HepG2 (cell line): ENCODE measurements at regions not wholly inside any gene's neighbourhood (a gene's known extent, or its start where the extent isn't known, plus 50 kb on each side); places are given as distances from the start of the nearest gene placed in this dataset.

Experiments
- ATAC-seq: fragments of 200-7000 bp; cut with Tn5 transposase; 3 replicates; pipeline ENCODE4 v1.9.1; 2020; ENCODE audit warnings: mild to moderate bottlenecking, moderate library complexity
- BruUV-seq: library from RNA; stranded (reverse); fragments of 400-500 nt; replicated peaks from 2 replicates; lab custom pipeline; 2021; lab: Mats Ljungman, UMichigan
- CTCF ChIA-PET: fragments of 300-600 bp; formaldehyde crosslinking; extraction: SDS; loops from one replicate; lab custom pipeline; 2021; ENCODE audit warnings: low total read pairs, inconsistent platforms, low intra/inter-chr PET ratio; lab: Yijun Ruan, JAX
- POLR2A ChIA-PET: fragments of 350-600 bp; sonication (Branson Sonifier 250); formaldehyde crosslinking; loops from one replicate; lab custom pipeline; 2020; ENCODE audit warnings: antibody characterized with exemption, inconsistent platforms; lab: Yijun Ruan, JAX
- DNase-seq: peaks from one replicate; pipeline ENCODE4 v3.0.0-alpha.2; 2015; ENCODE audit warnings: low spot score
- FAIRE-seq: peaks from 3 replicates; lab custom pipeline; 2011; peaks lifted over from hg19 to GRCh38; lab: Jason Lieb, UNC
- H2AFZ ChIP-seq: one replicate; pipeline ENCODE4 v1.6.1; 2011; ENCODE audit warnings: low read length, inconsistent platforms
- H3K27ac ChIP-seq: fragments of 300-600 bp; 3 replicates; pipeline ENCODE4 v1.8.0; 2011; ENCODE audit warnings: mixed run types, mild to moderate bottlenecking, mixed read lengths, low read length, inconsistent platforms; ENCODE audit not compliant: insufficient read depth; ENCODE audit errors: extremely low read length
- H3K27me3 ChIP-seq, 2 experiments: fragments of 200-600 bp in 1 of 2; 2 replicates in 1 of 2; 3 replicates in 1 of 2; pipeline versions ENCODE4 v1.6.0 to v1.8.0; 2011; ENCODE audit warnings: low read length in 2 of 2, mild to moderate bottlenecking in 2 of 2, moderate library complexity in 2 of 2, inconsistent platforms in 1 of 2; ENCODE audit not compliant: insufficient read depth in 2 of 2, control insufficient read depth in 1 of 2
- H3K36me3 ChIP-seq, 2 experiments: fragments of 200-600 bp in 1 of 2; replicated peaks in 1 of 2; 2 replicates in 1 of 2; 3 replicates in 1 of 2; pipeline versions ENCODE4 v1.5.1 to v1.8.0; 2011; ENCODE audit warnings: low read length in 2 of 2, inconsistent platforms in 1 of 2; ENCODE audit not compliant: insufficient read depth in 2 of 2, control insufficient read depth in 1 of 2
- H3K4me1 ChIP-seq: 2 replicates; pipeline ENCODE4 v1.5.1; 2012; ENCODE audit warnings: low read length, inconsistent platforms; ENCODE audit not compliant: insufficient read depth
- H3K4me2 ChIP-seq: 2 replicates; pipeline ENCODE4 v1.6.0; 2011; ENCODE audit warnings: low read depth, low read length, inconsistent platforms
- H3K4me3 ChIP-seq, 3 experiments: fragments of 200-600 bp in 1 of 3; sonication (generic), shearing (Covaris generic) in 1 of 3; replicated peaks in 1 of 3; 2 replicates each; pipeline ENCODE4 v1.5.1; 2011 to 2016; ENCODE audit warnings: low read length in 3 of 3, inconsistent platforms in 2 of 3, low read depth in 2 of 3, mild to moderate bottlenecking in 2 of 3, control low read depth in 1 of 3, mixed read lengths in 1 of 3; ENCODE audit not compliant: insufficient read depth in 1 of 3
- H3K79me2 ChIP-seq: one replicate; pipeline ENCODE4 v1.6.1; 2011; ENCODE audit warnings: low read length, inconsistent platforms; ENCODE audit not compliant: insufficient read depth
- H3K9ac ChIP-seq: 2 replicates; pipeline ENCODE4 v1.6.0; 2011; ENCODE audit warnings: mild to moderate bottlenecking, low read depth, low read length, inconsistent platforms; ENCODE audit not compliant: insufficient read depth
- H3K9me3 ChIP-seq: 2 replicates; pipeline ENCODE4 v1.5.1; 2012; ENCODE audit warnings: mild to moderate bottlenecking, low read length
- H4K20me1 ChIP-seq: 2 replicates; pipeline ENCODE4 v1.6.0; 2011; ENCODE audit warnings: inconsistent platforms, mild to moderate bottlenecking, low read length, moderate library complexity; ENCODE audit not compliant: insufficient read depth
- KLF15 ChIP-seq: sonication (generic); formaldehyde crosslinking; IDR thresholded peaks from 2 replicates; pipeline ENCODE4 v1.8.1; 2023; ENCODE audit warnings: borderline replicate concordance, mild to moderate bottlenecking, inconsistent platforms, missing genetic modification reagents, mixed read lengths
- SOX5 ChIP-seq: IDR thresholded peaks from 2 replicates; pipeline ENCODE4 v1.6.1; 2016; ENCODE audit warnings: borderline replicate concordance
- ZNF547 ChIP-seq: sonication (generic); formaldehyde crosslinking; IDR thresholded peaks from 2 replicates; pipeline ENCODE4 v1.5.1; 2020; ENCODE audit warnings: mild to moderate bottlenecking, missing genetic modification reagents
- ZNF775 ChIP-seq: sonication (generic); formaldehyde crosslinking; IDR thresholded peaks from 2 replicates; pipeline ENCODE4 v1.4.0; 2020; ENCODE audit warnings: missing genetic modification reagents, mild to moderate bottlenecking, moderate library complexity, borderline replicate concordance
- ZNF782 ChIP-seq: sonication (generic); formaldehyde crosslinking; IDR thresholded peaks from 2 replicates; pipeline ENCODE4 v1.4.0; 2020; ENCODE audit warnings: missing genetic modification reagents, mild to moderate bottlenecking, borderline replicate concordance
- WGBS: methylation state at CpG from one replicate; pipeline ENCODE4 v1.1.6; 2017; ENCODE audit warnings: low lambda C conversion rate; 5-methylcytosine and 5-hydroxymethylcytosine counted together
- in situ Hi-C: cut with HindIII; loops from 2 replicates; pipeline ENCODE4 v1.10.0; 2017; ENCODE audit warnings: low pct_unique_long_range_greater_than_20kb; ENCODE audit not compliant: extremely low pct_ligation_motif_present
- intact Hi-C: fragments of 100-400 bp; cut with micrococcal nuclease; formaldehyde crosslinking; loops from one replicate; pipeline ENCODE4 v1.10.0; 2022; ENCODE audit not compliant: unreplicated experiment

GRCh38 chr17:31653691-31654090 lies 205.4 kb downstream of the COPRS start:
- no peak overlapping the region for H3K9ac ChIP-seq
- no peak for ATAC-seq
- no TSS peak for BruUV-seq
- in situ Hi-C loops: no loop called here
- TF ChIP-seq KLF15 (CRISPR knock-in tag): no peak
- TF ChIP-seq ZNF775 (CRISPR knock-in tag): no peak
- no peak for TF ChIP-seq SOX5 (CRISPR knock-in tag)
- TF ChIP-seq ZNF782 (CRISPR knock-in tag): no peak
- TF ChIP-seq, all 625 proteins: peak for 0
- POLR2A ChIA-PET: no interaction called here
- Histone ChIP-seq H2AFZ (no peak overlapping the region), H4K20me1 (no peaks in the 10 kb centered on the region), H3K4me1 (no peaks in the 10 kb centered on the region), H3K4me3 (no peak overlapping the region), H3K4me2 (no peak overlapping the region), H3K9me3 (no peaks in the 10 kb centered on the region), H3K79me2 (no peaks in the 10 kb centered on the region), H3K27me3 (peaks cover 1 to 9% of the 10 kb centered on the region in 2 experiments; a peak in 3 of 5 replicates), H3K36me3 (no peaks in the 10 kb centered on the region), H3K27ac (no peak overlapping the region)
- intact Hi-C loops: no loop called here
- no peak for DNase-seq
- no peak for FAIRE-seq
- 37% methylated on average over 6 of the region's 6 CpGs for WGBS
- CTCF ChIA-PET: no interaction called here

GRCh38 chr17:31650756-31651520 lies 208.1 kb downstream of the COPRS start:
- H3K27me3 ChIP-seq: peaks cover 1 to 5% of the 10 kb centered on the region in 2 experiments; a peak in 2 of 5 replicates
- 24% methylated on average over 4 of the region's 5 CpGs for WGBS
- no peaks in the 10 kb centered on the region for H3K9me3 ChIP-seq
- no peak overlapping the region for H3K9ac ChIP-seq
- FAIRE-seq: no peak
- TF ChIP-seq ZNF547 (CRISPR knock-in tag): no peak
- TF ChIP-seq, all 625 proteins: peak for 0
- Histone ChIP-seq H3K36me3 (no peaks in the 10 kb centered on the region), H2AFZ (no peak overlapping the region), H3K4me1 (no peaks in the 10 kb centered on the region), H3K4me2 (no peak overlapping the region), H4K20me1 (no peaks in the 10 kb centered on the region), H3K79me2 (no peaks in the 10 kb centered on the region), H3K4me3 (no peak overlapping the region), H3K27ac (no peak overlapping the region)
- BruUV-seq: no TSS peak
- no peak for DNase-seq
- in situ Hi-C loops: no loop called here
- POLR2A ChIA-PET: no interaction called here
- intact Hi-C loops: no loop called here
- CTCF ChIA-PET: no interaction called here
- ATAC-seq: no peak
